ENCODE measurements at regions not wholly inside any gene's neighbourhood (a gene's known extent, or its start where the extent isn't known, plus 50 kb on each side); places are given as distances from the start of the nearest gene placed in this dataset.

- DNase-seq (ENCODE audit: low spot score) = no peak
- Histone ChIP-seq H3K9me3 (peaks cover 0 to 7% of the 10 kb centered on the region in 2 donors), H3K36me3 (no peaks in the 10 kb centered on the region), H3K27ac (no peak overlapping the region), H3K27me3 (no peaks in the 10 kb centered on the region), H3K4me1 (no peaks in the 10 kb centered on the region), H3K4me3 (no peak overlapping the region)
- TF ChIP-seq CTCF (IDR thresholded peaks at IDR 0.05) = no peak
Observed at GRCh38 chr12:71021491-71021890, 101.0 kb upstream of the PTPRR start.

GRCh38 chr12:71019282-71019831, 98.8 kb upstream of the PTPRR start:
- Histone ChIP-seq H3K4me1 (no peaks in the 10 kb centered on the region), H3K9me3 (peaks cover 0 to 7% of the 10 kb centered on the region in 2 donors), H3K27ac (no peak overlapping the region), H3K27me3 (no peaks in the 10 kb centered on the region), H3K36me3 (no peaks in the 10 kb centered on the region), H3K4me3 (no peak overlapping the region)
- no peak for TF ChIP-seq CTCF (IDR thresholded peaks at IDR 0.05)
- DNase-seq (ENCODE audit: low spot score) = no peak

GRCh38 chr12:71018682-71019081, 98.1 kb upstream of the PTPRR start:
- H3K36me3 ChIP-seq = no peaks in the 10 kb centered on the region
- no peaks in the 10 kb centered on the region for H3K27me3 ChIP-seq
- TF ChIP-seq CTCF (IDR thresholded peaks at IDR 0.05) = no peak
- no peak for DNase-seq (ENCODE audit: low spot score)
- H3K4me1 ChIP-seq = no peaks in the 10 kb centered on the region
- peaks cover 0 to 7% of the 10 kb centered on the region in 2 donors for H3K9me3 ChIP-seq
- H3K27ac ChIP-seq = no peak overlapping the region
- no peak overlapping the region for H3K4me3 ChIP-seq

- Histone ChIP-seq H3K36me3 (no peaks in the 10 kb centered on the region), H3K4me1 (no peaks in the 10 kb centered on the region), H3K4me3 (no peak overlapping the region), H3K9me3 (peaks cover 0 to 6% of the 10 kb centered on the region in 2 donors), H3K27ac (no peak overlapping the region), H3K27me3 (no peaks in the 10 kb centered on the region)
- peak in 1 of 2 donors; percentile 50 for TF ChIP-seq CTCF (IDR thresholded peaks at IDR 0.05)
- no peak for DNase-seq (ENCODE audit: low spot score)
Observed at GRCh38 chr12:71014180-71014785, 93.7 kb upstream of the PTPRR start.

GRCh38 chr12:71011261-71011660, 90.7 kb upstream of the PTPRR start:
- Histone ChIP-seq H3K27ac (no peak overlapping the region), H3K4me1 (no peaks in the 10 kb centered on the region), H3K36me3 (no peaks in the 10 kb centered on the region), H3K4me3 (no peak overlapping the region), H3K9me3 (no peaks in the 10 kb centered on the region), H3K27me3 (no peaks in the 10 kb centered on the region)
- TF ChIP-seq CTCF (IDR thresholded peaks at IDR 0.05) = no peak
- no peak for DNase-seq (ENCODE audit: low spot score)

GRCh38 chr12:71010143-71010479, 89.6 kb upstream of the PTPRR start:
- H3K9me3 ChIP-seq = no peaks in the 10 kb centered on the region
- no peaks in the 10 kb centered on the region for H3K27me3 ChIP-seq
- H3K27ac ChIP-seq = no peak overlapping the region
- no peak overlapping the region for H3K4me3 ChIP-seq
- TF ChIP-seq CTCF (IDR thresholded peaks at IDR 0.05) = no peak
- H3K36me3 ChIP-seq = no peaks in the 10 kb centered on the region
- H3K4me1 ChIP-seq = no peaks in the 10 kb centered on the region
- no peak for DNase-seq (ENCODE audit: low spot score)

Data from right atrium auricular region (tissue), 2 donors.